Neural progenitor cell (in vitro differentiated cells): ENCODE measurements at regions not wholly inside any gene's neighbourhood (a gene's known extent, or its start where the extent isn't known, plus 50 kb on each side); places are given as distances from the start of the nearest gene placed in this dataset.

Experiments used
- DNase-seq: peaks from one replicate; pipeline ENCODE4 v3.0.0-alpha.2; 2016; ENCODE audit warnings: low spot score
- H2AFZ ChIP-seq: fragments of 200-600 bp; sonication (generic); replicated peaks from 2 replicates; pipeline ENCODE4 v1.6.1; 2016; ENCODE audit warnings: antibody characterized with exemption
- H3F3A ChIP-seq: fragments of 200-600 bp; sonication (generic); 2 replicates; pipeline ENCODE4 v1.6.1; 2016; ENCODE audit warnings: antibody characterized with exemption, low read depth
- H3K27ac ChIP-seq: fragments of 200-600 bp; sonication (generic); 2 replicates; pipeline ENCODE4 v1.5.1; 2016; ENCODE audit warnings: mild to moderate bottlenecking
- H3K27me3 ChIP-seq: fragments of 200-600 bp; sonication (generic); 2 replicates; pipeline ENCODE4 v1.6.1; 2016; ENCODE audit warnings: mild to moderate bottlenecking, moderate library complexity
- H3K36me3 ChIP-seq: fragments of 200-600 bp; sonication (generic); 2 replicates; pipeline ENCODE4 v1.5.1; 2016
- H3K4me1 ChIP-seq: fragments of 200-600 bp; sonication (generic); 2 replicates; pipeline ENCODE4 v1.6.1; 2016; ENCODE audit warnings: mixed run types
- H3K4me2 ChIP-seq: fragments of 200-600 bp; sonication (generic); 2 replicates; pipeline ENCODE4 v1.6.1; 2016
- H3K4me3 ChIP-seq: fragments of 200-600 bp; sonication (generic); 2 replicates; pipeline ENCODE4 v1.5.1; 2016
- H3K79me2 ChIP-seq: fragments of 200-600 bp; sonication (generic); 2 replicates; pipeline ENCODE4 v1.6.1; 2016; ENCODE audit warnings: low read depth
- H3K9ac ChIP-seq: fragments of 200-600 bp; sonication (generic); 2 replicates; pipeline ENCODE4 v1.6.1; 2016
- H3K9me3 ChIP-seq: fragments of 200-600 bp; sonication (generic); 2 replicates; pipeline ENCODE4 v1.5.1; 2016; ENCODE audit warnings: low read depth
- H4K20me1 ChIP-seq: fragments of 200-600 bp; sonication (generic); 2 replicates; pipeline ENCODE4 v1.6.1; 2016; ENCODE audit warnings: low read depth
- H3K27ac Mint-ChIP-seq: 3 replicates; pipeline ENCODE4 v1.8.0; 2021; ENCODE audit warnings: mixed read lengths
- H3K27me3 Mint-ChIP-seq: 2 replicates; pipeline ENCODE4 v1.8.0; 2022; ENCODE audit warnings: low read depth, mild to moderate bottlenecking, inconsistent platforms, moderate library complexity, mixed read lengths; ENCODE audit not compliant: insufficient read depth
- H3K36me3 Mint-ChIP-seq: 3 replicates; pipeline ENCODE4 v1.8.0; 2021; ENCODE audit warnings: mixed read lengths
- H3K4me1 Mint-ChIP-seq: 3 replicates; pipeline ENCODE4 v1.8.0; 2021; ENCODE audit warnings: mixed read lengths
- H3K4me3 Mint-ChIP-seq: 3 replicates; pipeline ENCODE4 v1.8.0; 2021; ENCODE audit warnings: mild to moderate bottlenecking, moderate library complexity, mixed read lengths
- H3K9me3 Mint-ChIP-seq: 3 replicates; pipeline ENCODE4 v1.8.0; 2020; ENCODE audit warnings: mixed read lengths
- EZH2 ChIP-seq: fragments of 200-600 bp; sonication (generic); IDR thresholded peaks from 2 replicates; pipeline ENCODE4 v1.6.1; 2017; ENCODE audit warnings: antibody characterized with exemption, mild to moderate bottlenecking, moderate library complexity
- EZH2phosphoT487 ChIP-seq: fragments of 200-600 bp; sonication (generic); IDR thresholded peaks from 2 replicates; pipeline ENCODE4 v1.6.1; 2017; ENCODE audit warnings: antibody characterized with exemption
- TF ChIP-seq, protein P1 (sequence below): fragments of 200-600 bp; sonication (generic); IDR thresholded peaks from 2 replicates; pipeline ENCODE4 v1.5.1; 2017; ENCODE audit warnings: antibody characterized with exemption, mild to moderate bottlenecking

GRCh38 chr21:35938446-35938845 is 121.9 kb downstream of the SETD4 start:
- Histone ChIP-seq H3F3A (no peaks in the 10 kb centered on the region), H3K36me3 (no peaks in the 10 kb centered on the region), H3K4me3 (no peak overlapping the region), H3K4me2 (no peak overlapping the region), H3K27me3 (no peaks in the 10 kb centered on the region), H3K79me2 (no peaks in the 10 kb centered on the region), H4K20me1 (no peaks in the 10 kb centered on the region), H3K4me1 (peaks cover 8% of the 10 kb centered on the region), H3K27ac (no peak overlapping the region), H3K9me3 (no peaks in the 10 kb centered on the region), H3K9ac (no peak overlapping the region), H2AFZ (no peak overlapping the region)
- Mint-ChIP-seq H3K9me3 (no peaks in the 10 kb centered on the region), H3K27me3 (peaks cover 2% of the 10 kb centered on the region), H3K4me1 (peaks cover 2% of the 10 kb centered on the region), H3K36me3 (no peaks in the 10 kb centered on the region), H3K4me3 (no peak overlapping the region), H3K27ac (no peak overlapping the region)
- TF ChIP-seq EZH2 (no peak), EZH2phosphoT487 (no peak)
- TF ChIP-seq, protein P1, sequence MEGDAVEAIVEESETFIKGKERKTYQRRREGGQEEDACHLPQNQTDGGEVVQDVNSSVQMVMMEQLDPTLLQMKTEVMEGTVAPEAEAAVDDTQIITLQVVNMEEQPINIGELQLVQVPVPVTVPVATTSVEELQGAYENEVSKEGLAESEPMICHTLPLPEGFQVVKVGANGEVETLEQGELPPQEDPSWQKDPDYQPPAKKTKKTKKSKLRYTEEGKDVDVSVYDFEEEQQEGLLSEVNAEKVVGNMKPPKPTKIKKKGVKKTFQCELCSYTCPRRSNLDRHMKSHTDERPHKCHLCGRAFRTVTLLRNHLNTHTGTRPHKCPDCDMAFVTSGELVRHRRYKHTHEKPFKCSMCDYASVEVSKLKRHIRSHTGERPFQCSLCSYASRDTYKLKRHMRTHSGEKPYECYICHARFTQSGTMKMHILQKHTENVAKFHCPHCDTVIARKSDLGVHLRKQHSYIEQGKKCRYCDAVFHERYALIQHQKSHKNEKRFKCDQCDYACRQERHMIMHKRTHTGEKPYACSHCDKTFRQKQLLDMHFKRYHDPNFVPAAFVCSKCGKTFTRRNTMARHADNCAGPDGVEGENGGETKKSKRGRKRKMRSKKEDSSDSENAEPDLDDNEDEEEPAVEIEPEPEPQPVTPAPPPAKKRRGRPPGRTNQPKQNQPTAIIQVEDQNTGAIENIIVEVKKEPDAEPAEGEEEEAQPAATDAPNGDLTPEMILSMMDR = no peak
- DNase-seq = no peak

- no peaks in the 10 kb centered on the region for H4K20me1 ChIP-seq
- H3K4me2 ChIP-seq = no peak overlapping the region
- Mint-ChIP-seq H3K27ac (no peak overlapping the region), H3K4me1 (no peaks in the 10 kb centered on the region), H3K9me3 (no peaks in the 10 kb centered on the region), H3K36me3 (no peaks in the 10 kb centered on the region), H3K27me3 (no peaks in the 10 kb centered on the region), H3K4me3 (no peak overlapping the region)
- H3K9ac ChIP-seq = no peak overlapping the region
- DNase-seq = peak; percentile 17
- TF ChIP-seq, protein P1 = peak; percentile 41
- no peak for TF ChIP-seq EZH2phosphoT487
- no peaks in the 10 kb centered on the region for H3F3A ChIP-seq
- no peaks in the 10 kb centered on the region for H3K36me3 ChIP-seq
- H3K79me2 ChIP-seq = no peaks in the 10 kb centered on the region
- H3K9me3 ChIP-seq = no peaks in the 10 kb centered on the region
- H3K27ac ChIP-seq = no peak overlapping the region
- no peaks in the 10 kb centered on the region for H3K27me3 ChIP-seq
- no peak overlapping the region for H2AFZ ChIP-seq
- no peak overlapping the region for H3K4me3 ChIP-seq
- no peaks in the 10 kb centered on the region for H3K4me1 ChIP-seq
Observed at GRCh38 chr21:35933466-35933865, 126.9 kb downstream of the SETD4 start.

DNA sequence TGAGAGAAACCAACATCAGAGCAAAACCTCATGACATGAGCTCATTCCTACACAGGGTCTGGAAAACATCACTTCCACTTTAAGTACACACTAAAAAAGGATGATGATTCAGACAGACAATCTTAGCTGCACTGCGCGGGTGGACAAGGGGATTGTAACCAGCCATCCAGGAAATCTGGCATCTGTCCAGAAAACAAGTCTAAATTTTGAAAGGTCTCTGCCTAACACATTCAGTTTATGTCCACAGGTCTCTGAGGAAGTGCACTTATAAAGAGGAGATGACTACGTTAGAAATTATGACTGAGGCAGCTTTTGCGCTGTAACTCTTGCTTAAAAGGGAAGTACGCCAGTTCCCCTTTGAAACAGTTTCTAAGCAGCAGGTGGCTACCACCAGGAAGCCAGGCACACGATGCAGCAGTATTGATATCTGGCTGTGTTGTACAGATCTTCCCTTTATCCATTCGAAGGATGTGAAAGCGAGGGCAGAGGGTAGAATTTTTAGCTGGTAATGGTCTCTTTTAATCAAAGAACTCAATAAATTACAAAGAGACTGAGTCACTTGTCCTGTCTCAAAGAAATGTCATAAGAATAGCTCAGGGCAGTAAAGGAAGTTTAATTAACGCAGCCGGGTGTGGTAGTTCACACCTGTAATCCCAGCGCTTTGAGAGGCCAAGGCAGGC is 128.0 kb downstream of the SETD4 start:
- no peaks in the 10 kb centered on the region for H3K9me3 ChIP-seq
- Mint-ChIP-seq H3K27ac (no peak overlapping the region), H3K4me1 (no peaks in the 10 kb centered on the region), H3K27me3 (no peaks in the 10 kb centered on the region), H3K9me3 (no peaks in the 10 kb centered on the region), H3K4me3 (no peak overlapping the region), H3K36me3 (no peaks in the 10 kb centered on the region)
- H4K20me1 ChIP-seq = no peaks in the 10 kb centered on the region
- no peak overlapping the region for H3K9ac ChIP-seq
- no peak overlapping the region for H3K27ac ChIP-seq
- no peak overlapping the region for H3K4me3 ChIP-seq
- TF ChIP-seq EZH2phosphoT487 (no peak), EZH2 (no peak)
- TF ChIP-seq, protein P1 = no peak
- no peak overlapping the region for H3K4me2 ChIP-seq
- no peaks in the 10 kb centered on the region for H3K79me2 ChIP-seq
- no peak overlapping the region for H2AFZ ChIP-seq
- H3K27me3 ChIP-seq = no peaks in the 10 kb centered on the region
- no peaks in the 10 kb centered on the region for H3K36me3 ChIP-seq
- H3K4me1 ChIP-seq = no peaks in the 10 kb centered on the region
- DNase-seq = no peak
- no peaks in the 10 kb centered on the region for H3F3A ChIP-seq
